Liver (tissue), 3 donors: ENCODE measurements at regions not wholly inside any gene's neighbourhood (a gene's known extent, or its start where the extent isn't known, plus 50 kb on each side); places are given as distances from the start of the nearest gene placed in this dataset.
A peak's percentile ranks its signal among the peaks of the same experiment; 100 is the strongest.

Experiments
- CTCF ChIP-seq: fragments of 150-350 bp; IDR thresholded peaks from 2 replicates; pipeline ENCODE4 v1.5.1; 2017; ENCODE audit warnings: improper control_type of control experiment, low read depth, low read length; ENCODE audit not compliant: missing input control
- EGR1 ChIP-seq, 2 donors: IDR thresholded peaks; 2 replicates each; pipeline ENCODE4 v1.6.1; 2016 to 2018; ENCODE audit warnings: antibody characterized with exemption in 2 of 2, low read depth in 2 of 2
- FOXA1 ChIP-seq: IDR thresholded peaks from 2 replicates; pipeline ENCODE4 v1.6.1; 2016; ENCODE audit warnings: antibody characterized with exemption
- HNF4A ChIP-seq, 2 donors: conservative IDR thresholded peaks; 2 replicates each; pipeline ENCODE4 v1.6.1; 2016; ENCODE audit warnings: antibody characterized with exemption in 2 of 2, mild to moderate bottlenecking in 2 of 2
- MAX ChIP-seq: IDR thresholded peaks from 2 replicates; pipeline ENCODE4 v1.6.1; 2016; ENCODE audit warnings: antibody characterized with exemption
- NR2F2 ChIP-seq: IDR thresholded peaks from 2 replicates; pipeline ENCODE4 v1.6.1; 2016; ENCODE audit warnings: antibody characterized with exemption
- RAD21 ChIP-seq, 2 donors: IDR thresholded peaks; 2 replicates each; pipeline ENCODE4 v1.6.1; 2016; ENCODE audit warnings: antibody characterized with exemption in 2 of 2, mild to moderate bottlenecking in 2 of 2
- REST ChIP-seq: IDR thresholded peaks from 2 replicates; pipeline ENCODE4 v1.6.1; 2016; ENCODE audit warnings: antibody characterized with exemption, mild to moderate bottlenecking
- SP1 ChIP-seq: IDR thresholded peaks from 2 replicates; pipeline ENCODE4 v1.6.1; 2018; ENCODE audit warnings: antibody characterized with exemption, mild to moderate bottlenecking
- TAF1 ChIP-seq: conservative IDR thresholded peaks from 2 replicates; pipeline ENCODE4 v1.6.1; 2016; ENCODE audit warnings: antibody characterized with exemption, mild to moderate bottlenecking
- ZBTB33 ChIP-seq: IDR thresholded peaks from 2 replicates; pipeline ENCODE4 v1.6.1; 2016; ENCODE audit warnings: antibody characterized with exemption
- donor health status: healthy.
- donor health status: healthy.

GRCh38 chr1:184210031-184210430, 158.5 kb downstream of the TSEN15 start:
- TF ChIP-seq FOXA1 (no peak), RAD21 (IDR thresholded peaks at IDR 0.05) (peak in 1 of 2 donors; percentile 45), CTCF (no peak), HNF4A (conservative IDR thresholded peaks at IDR 0.05) (no peak), REST (no peak), TAF1 (no peak), EGR1 (IDR thresholded peaks at IDR 0.05; ENCODE audit: low read depth in 2 of 2) (no peak), ZBTB33 (no peak), SP1 (peak; percentile 29), NR2F2 (peak; percentile 36), MAX (no peak)
